PFSK-1 (cell line): ENCODE measurements at regions not wholly inside any gene's neighbourhood (a gene's known extent, or its start where the extent isn't known, plus 50 kb on each side); places are given as distances from the start of the nearest gene placed in this dataset.

ENCODE experiments used
- POLR2AphosphoS5 ChIP-seq: IDR thresholded peaks from 2 replicates; pipeline ENCODE4 v1.6.1; 2012; ENCODE audit warnings: low read depth, mild to moderate bottlenecking, control low read depth, low read length, moderate library complexity
- REST ChIP-seq, 2 experiments: IDR thresholded peaks; 2 replicates each; pipeline versions ENCODE4 v1.6.1 to v1.8.0; 2011 to 2012; ENCODE audit warnings: low read depth in 2 of 2, low read length in 2 of 2, control low read depth in 1 of 2, inconsistent platforms in 1 of 2, mild to moderate bottlenecking in 1 of 2, moderate library complexity in 1 of 2; ENCODE audit not compliant: insufficient read depth in 1 of 2

GRCh38 chr1:215466361-215466760 lies 100.7 kb upstream of the KCTD3 start:
- TF ChIP-seq POLR2AphosphoS5, result no peak
- no peak for TF ChIP-seq REST (IDR thresholded peaks at IDR 0.05; ENCODE audit: insufficient read depth in 1 of 2, low read depth in 2 of 2, low read length in 2 of 2)
